Dedifferentiated amniotic fluid mesenchymal stem cell (primary cell): ENCODE measurements at regions not wholly inside any gene's neighbourhood (a gene's known extent, or its start where the extent isn't known, plus 50 kb on each side); places are given as distances from the start of the nearest gene placed in this dataset.
"Not testable (repeated sequence)": the region's sequence is repeated elsewhere in the genome, so short reads cannot be mapped to it uniquely, and the experiment has no call there.

Experiments
- DNase-seq: peaks from one replicate; pipeline ENCODE4 v3.0.0-alpha.2; 2016; ENCODE audit errors: extremely low spot score

DNA sequence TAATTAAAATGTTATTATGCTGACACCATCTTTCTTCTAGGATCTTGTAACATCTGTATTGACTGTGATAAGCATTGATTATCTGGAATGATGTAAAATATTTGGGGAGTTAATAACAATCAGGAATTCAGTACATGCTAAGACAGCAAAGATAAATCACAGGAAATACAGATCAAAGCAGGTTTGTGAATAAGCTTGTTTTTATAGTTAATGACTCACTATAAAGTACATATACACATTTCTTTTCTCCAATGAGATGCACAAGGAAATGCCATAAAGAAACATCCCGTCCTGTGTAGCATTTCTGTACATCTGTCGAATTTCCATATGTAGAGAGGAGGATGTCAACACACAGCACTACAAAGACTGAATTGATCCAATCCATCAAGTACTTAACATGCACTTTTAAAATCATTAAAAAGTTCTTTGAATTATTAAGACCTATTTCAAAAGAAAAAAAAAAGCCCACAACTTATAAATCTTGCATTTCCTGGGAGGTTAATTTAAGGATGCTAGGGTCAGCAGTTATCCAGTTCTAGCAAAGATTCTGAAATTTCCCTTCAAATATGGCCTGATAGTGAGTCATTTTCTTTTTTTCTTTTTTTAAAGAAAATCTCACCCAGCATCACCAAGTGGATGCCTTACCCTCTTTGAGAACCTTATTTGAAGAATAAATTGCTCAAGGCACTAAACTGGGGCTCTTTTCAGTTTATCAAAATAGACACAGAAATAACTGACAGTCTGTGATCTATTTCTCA lies 243.2 kb upstream of the NR5A2 start:
- DNase-seq = no peak

DNA sequence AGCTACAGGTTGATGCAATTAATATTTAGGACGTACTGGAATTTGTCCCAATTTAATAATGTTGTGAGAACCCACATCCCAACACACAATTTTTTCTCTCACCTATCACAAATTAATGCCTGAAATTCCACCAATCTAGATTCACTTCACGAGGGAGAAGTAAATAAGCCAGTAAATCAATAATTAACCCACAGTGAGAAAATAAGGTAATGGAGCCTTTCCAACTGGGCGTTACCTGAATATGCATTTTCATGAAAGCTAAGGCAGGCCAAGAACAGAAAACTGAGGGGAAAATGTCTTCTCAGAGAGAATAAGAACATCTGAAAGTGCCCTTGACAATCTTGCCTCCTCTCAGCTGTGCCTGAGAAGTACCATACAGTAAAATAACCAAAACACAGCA lies 240.8 kb upstream of the NR5A2 start:
- DNase-seq = no peak

GRCh38 chr1:199789141-199789540 lies 238.4 kb upstream of the NR5A2 start:
- DNase-seq = no peak

DNA sequence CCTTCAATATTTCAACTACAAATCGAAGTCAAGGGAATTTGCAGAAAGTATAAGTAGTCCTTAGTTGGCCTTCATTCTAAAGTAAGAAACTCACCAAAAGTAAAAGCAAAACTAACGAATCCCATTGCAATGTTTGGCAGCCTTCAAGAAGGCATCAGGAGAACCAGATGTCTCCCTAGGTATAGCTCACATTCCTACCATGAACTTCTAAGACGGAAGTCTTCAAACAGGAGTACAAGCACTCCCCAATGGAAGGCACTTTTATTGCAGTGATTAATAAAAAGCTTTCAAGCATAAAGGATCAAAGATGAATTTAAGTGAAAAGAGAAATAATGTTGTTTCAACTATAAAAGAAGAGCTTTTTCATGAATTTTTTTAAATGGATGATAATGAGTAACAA lies 236.0 kb upstream of the NR5A2 start:
- no peak for DNase-seq

- DNase-seq = no peak
Observed at GRCh38 chr1:199792874-199793273, 234.6 kb upstream of the NR5A2 start.

DNA sequence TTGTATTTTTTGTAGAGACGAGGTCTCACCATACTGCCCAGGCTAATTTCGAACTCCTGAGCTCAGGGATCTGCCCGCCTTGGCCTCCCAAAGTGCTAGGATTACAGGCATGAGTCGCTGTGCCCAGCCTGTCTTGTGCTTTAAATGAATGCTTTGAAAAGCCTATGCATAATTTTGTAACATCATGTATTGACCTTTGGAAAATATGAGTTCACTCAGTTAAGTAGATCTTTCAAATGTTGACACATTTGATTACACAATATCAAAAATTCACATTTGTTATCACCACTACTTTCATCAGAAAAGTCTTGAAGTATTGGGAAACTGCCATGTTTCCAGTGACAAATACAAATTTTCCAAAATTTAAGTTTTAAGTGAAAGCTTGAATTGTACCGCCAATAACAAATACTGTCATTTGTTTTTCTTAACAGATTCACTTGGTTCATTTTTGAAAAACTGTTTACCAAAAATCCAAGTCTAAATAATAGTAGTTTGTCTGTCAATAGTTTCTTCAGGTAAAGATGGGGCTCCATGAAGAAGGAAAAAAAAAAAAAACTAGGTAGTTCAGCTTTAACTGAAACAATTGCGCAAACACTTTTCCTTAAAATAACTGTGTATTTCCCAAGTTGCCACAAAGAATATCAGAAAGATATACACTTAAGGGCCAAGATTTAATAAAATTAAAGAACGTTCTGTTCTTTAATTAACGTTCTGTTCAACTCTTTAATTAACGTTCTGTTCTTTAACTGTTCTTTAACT lies 233.2 kb upstream of the NR5A2 start:
- DNase-seq = no peak

DNA sequence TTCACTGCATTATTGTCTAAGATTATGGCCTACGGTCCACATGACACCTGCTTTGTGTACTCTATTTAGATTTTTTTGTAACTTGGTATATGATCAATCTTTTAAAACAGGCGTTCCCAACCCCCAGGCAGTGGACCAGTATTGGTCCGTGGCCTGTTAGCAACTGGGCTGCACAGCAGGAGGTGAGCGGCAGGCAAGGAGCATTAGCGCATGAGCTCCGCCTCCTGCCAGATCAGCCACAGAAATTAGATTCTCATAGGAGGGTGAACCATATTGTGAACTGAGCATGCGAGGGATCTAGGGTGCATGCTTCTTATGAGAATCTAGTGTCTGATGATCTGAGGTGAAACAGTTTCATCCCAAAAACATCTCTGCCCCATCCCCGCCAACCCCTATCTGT lies 228.4 kb upstream of the NR5A2 start:
- no peak for DNase-seq

DNA sequence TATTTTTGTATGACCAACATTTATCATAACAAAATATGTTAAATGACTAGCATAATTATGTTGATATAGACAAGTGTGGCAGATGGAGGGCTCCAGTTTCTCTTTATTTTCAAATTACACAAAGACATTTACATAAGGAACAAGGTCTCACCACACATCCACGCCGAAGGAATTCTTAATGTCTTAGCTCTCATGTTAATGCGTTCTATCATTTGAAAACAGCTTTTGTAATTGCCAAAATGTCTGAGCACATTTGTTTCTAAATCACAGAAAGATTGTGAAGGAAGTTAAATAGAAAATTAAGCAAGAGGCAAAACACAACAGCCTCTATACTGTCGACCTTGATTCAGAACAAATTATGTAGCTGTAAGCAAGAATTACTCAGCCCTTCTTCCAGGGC lies 223.0 kb upstream of the NR5A2 start:
- no peak for DNase-seq

DNA sequence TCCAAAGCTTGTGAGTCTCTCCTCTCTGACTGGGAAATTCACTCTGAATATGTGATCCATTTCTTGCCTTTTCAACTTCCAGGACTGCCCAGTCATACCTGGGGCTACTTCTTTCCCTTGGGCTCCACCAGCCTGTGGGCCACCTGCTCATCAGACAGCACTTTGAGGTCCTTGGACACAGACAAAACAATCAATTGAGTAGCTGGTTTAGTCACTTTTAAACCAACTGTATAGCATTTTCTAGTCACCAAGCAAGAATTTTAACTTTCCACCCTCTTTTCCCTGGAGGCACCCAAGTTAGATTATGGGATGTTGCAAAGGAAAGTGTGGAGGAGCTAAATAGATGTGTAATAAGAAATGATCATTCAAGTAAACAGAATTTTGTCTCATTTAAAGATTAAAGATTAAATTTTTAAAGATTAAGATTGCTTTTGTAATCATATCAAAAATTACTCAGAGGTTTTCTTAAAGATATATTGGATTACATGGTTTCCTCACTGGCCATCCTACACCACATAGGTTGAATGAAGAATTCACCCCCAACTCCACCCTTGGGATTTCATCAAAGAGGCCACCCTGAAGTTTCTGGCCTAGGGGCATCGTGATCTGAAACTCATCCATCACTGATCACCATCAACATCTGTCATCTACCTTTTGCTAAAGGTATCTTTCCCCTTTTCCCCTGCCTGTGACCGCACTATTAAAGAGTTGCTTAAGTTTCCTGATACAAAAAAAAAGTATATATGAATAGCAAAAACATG lies 219.2 kb upstream of the NR5A2 start:
- no peak for DNase-seq

- no peak for DNase-seq
Observed at GRCh38 chr1:199809311-199809710, 218.2 kb upstream of the NR5A2 start.

DNA sequence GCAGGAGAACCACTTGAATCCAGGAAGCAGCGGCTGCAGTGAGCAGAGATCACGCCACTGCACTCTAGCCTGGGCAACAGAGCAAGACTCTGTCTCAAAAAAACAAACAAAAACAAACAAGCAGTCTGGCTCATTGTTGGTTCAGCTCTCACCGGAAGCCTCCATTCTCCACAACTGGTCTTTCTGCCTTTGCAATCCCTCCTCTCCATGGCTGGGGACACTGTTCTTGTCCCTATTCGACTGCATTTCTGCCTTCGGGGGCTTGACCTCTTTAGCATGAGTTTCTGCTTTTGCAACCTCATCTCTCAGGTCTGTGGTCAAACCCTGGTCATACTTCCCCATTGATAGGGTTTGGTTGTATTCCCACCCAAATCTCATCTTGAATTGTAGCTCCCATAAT lies 216.3 kb upstream of the NR5A2 start:
- DNase-seq = no peak

DNA sequence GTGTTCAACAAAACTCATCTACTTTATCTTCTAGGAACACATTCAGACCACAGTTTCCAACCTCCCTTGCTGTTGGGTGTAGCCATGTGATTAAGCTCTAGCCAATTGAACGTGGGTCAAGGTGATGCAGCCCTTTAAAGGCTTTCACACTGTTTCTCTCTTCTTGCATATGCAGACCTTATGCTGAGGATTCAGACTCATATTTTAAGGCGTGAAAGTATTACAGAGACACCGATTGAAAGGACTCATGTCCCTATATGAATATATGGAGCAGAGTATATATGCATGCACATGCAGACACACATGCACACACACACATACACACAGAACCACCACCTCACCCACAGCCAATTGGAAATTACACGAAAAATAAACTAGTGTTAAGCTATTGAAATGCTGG lies 214.3 kb upstream of the NR5A2 start:
- no peak for DNase-seq

GRCh38 chr1:199815947-199816346 lies 211.6 kb upstream of the NR5A2 start:
- no peak for DNase-seq

- no peak for DNase-seq
Observed at GRCh38 chr1:199817266-199817665, 210.2 kb upstream of the NR5A2 start.

GRCh38 chr1:199821029-199821779 lies 206.3 kb upstream of the NR5A2 start:
- DNase-seq = no peak

DNA sequence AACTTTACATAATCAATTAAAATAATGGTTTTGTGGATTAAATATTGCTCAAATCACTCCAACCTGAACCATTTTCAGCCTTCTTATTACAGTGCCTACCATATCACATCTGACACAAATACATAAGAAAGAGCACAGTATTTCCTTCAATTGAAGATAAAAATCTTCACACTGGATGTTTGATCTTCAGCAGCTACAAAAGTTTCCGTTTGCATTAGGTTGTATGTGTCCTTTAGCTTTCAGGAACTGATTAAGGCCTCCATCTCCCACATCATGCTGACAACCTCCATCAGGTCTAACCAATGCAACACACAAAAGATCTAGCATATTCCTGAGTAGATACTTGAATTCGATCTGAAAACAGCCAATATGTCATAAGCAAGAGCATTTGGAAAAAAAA lies 195.1 kb upstream of the NR5A2 start:
- no peak for DNase-seq

DNA sequence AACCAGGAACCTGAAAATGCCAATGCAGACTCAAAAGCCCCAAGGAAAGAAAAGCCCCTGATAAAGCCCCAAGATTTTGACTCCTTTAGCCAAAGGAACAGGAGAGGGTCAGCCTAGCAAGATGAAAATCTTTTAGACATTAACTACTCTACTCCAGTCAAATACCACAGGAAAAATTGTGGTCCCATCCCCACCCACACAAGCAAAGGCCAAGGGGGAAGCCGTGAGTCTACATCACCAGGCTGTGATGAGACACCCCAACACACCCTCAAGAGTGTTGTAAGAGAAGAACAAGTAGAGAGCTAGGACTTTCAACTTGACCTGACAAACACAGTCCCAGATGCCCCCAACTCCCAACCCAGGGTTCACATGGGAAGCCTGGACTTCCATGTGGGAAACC lies 192.8 kb upstream of the NR5A2 start:
- no peak for DNase-seq

DNA sequence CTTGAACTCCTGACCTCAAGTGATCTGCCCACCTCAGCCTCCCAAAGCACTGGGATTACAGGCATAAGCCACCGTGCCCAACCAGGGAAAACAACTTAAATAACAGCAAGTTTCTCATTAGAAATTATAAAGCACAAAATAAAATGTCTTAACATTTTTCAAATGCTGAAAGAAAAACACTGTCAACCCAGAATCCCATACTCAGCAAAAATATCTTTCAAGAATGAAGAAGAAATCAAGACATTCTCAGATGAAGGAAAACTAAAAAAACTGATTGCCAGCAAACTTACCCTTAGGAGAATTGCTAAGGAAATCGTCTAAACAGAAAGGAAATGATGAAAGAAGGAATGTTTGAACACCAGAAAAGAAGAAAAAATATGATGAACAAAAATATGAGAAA lies 191.1 kb upstream of the NR5A2 start:
- DNase-seq = no peak

GRCh38 chr1:199837321-199837720 lies 190.2 kb upstream of the NR5A2 start:
- no peak for DNase-seq

- not testable (repeated sequence) for DNase-seq
Observed at GRCh38 chr1:199839608-199840007, 187.9 kb upstream of the NR5A2 start.

GRCh38 chr1:199843096-199843495 lies 184.4 kb upstream of the NR5A2 start:
- not testable (repeated sequence) for DNase-seq

GRCh38 chr1:199843861-199844260 lies 183.6 kb upstream of the NR5A2 start:
- no peak for DNase-seq
